NOMO-1 treated with DMSO at 0.1 percent for 48 hours (cell line): ENCODE measurements at regions not wholly inside any gene's neighbourhood (a gene's known extent, or its start where the extent isn't known, plus 50 kb on each side); places are given as distances from the start of the nearest gene placed in this dataset.
"Not testable (repeated sequence)": the region's sequence is repeated elsewhere in the genome, so short reads cannot be mapped to it uniquely, and the experiment has no call there.

Experiments
- DNase-seq: peaks from one replicate; lab custom pipeline; 2025; ENCODE audit not compliant: unreplicated experiment; lab: John Stamatoyannopoulos, UW

- no peak for DNase-seq
Measured at GRCh38 chr2:83901317-83901716, 557.8 kb downstream of the SUCLG1 start.

GRCh38 chr2:83900862-83901261 lies 558.2 kb downstream of the SUCLG1 start:
- DNase-seq, result no peak

- no peak for DNase-seq
Measured at GRCh38 chr2:83899271-83899670, 559.8 kb downstream of the SUCLG1 start.

- DNase-seq, result no peak
Measured at GRCh38 chr2:83894976-83895375, 564.1 kb downstream of the SUCLG1 start.

- DNase-seq, result no peak
Measured at GRCh38 chr2:83887757-83888156, 571.3 kb downstream of the SUCLG1 start.

- no peak for DNase-seq
Measured at GRCh38 chr2:83879127-83879526, 580.0 kb downstream of the SUCLG1 start.

- DNase-seq, result not testable (repeated sequence)
Measured at GRCh38 chr2:83877261-83877660, 581.8 kb downstream of the SUCLG1 start.

- no peak for DNase-seq
Measured at GRCh38 chr2:83874712-83875430, 584.2 kb downstream of the SUCLG1 start.

- no peak for DNase-seq
Measured at GRCh38 chr2:83874066-83874465, 585.0 kb downstream of the SUCLG1 start.

GRCh38 chr2:83873110-83873509 lies 586.0 kb downstream of the SUCLG1 start:
- no peak for DNase-seq

- DNase-seq, result no peak
Measured at GRCh38 chr2:83866211-83866610, 592.9 kb downstream of the SUCLG1 start.

GRCh38 chr2:83862600-83862999 lies 596.5 kb downstream of the SUCLG1 start:
- DNase-seq, result no peak

- no peak for DNase-seq
Measured at GRCh38 chr2:83860320-83860719, 598.8 kb downstream of the SUCLG1 start.

- DNase-seq, result no peak
Measured at GRCh38 chr2:83859553-83859952, 599.5 kb downstream of the SUCLG1 start.

GRCh38 chr2:83851066-83851465 lies 608.0 kb downstream of the SUCLG1 start:
- no peak for DNase-seq

- no peak for DNase-seq
Measured at GRCh38 chr2:83850071-83850725, 608.9 kb downstream of the SUCLG1 start.

- DNase-seq, result no peak
Measured at GRCh38 chr2:83844490-83844889, 614.6 kb downstream of the SUCLG1 start.

- DNase-seq, result no peak
Measured at GRCh38 chr2:83842421-83842820, 616.7 kb downstream of the SUCLG1 start.

- no peak for DNase-seq
Measured at GRCh38 chr2:83837823-83838222, 621.3 kb downstream of the SUCLG1 start.

- DNase-seq, result no peak
Measured at GRCh38 chr2:83827618-83828017, 631.5 kb downstream of the SUCLG1 start.

- DNase-seq, result no peak
Measured at GRCh38 chr2:83826577-83826976, 632.5 kb downstream of the SUCLG1 start.

- DNase-seq, result no peak
Measured at GRCh38 chr2:83823229-83823628, 635.9 kb downstream of the SUCLG1 start.

- peak; percentile 50 for DNase-seq
Measured at GRCh38 chr2:83817511-83817910, 641.6 kb downstream of the SUCLG1 start.
